KMS-11 (cell line): ENCODE measurements at regions not wholly inside any gene's neighbourhood (a gene's known extent, or its start where the extent isn't known, plus 50 kb on each side); places are given as distances from the start of the nearest gene placed in this dataset.

Source experiments
- H2AFZ ChIP-seq: fragments of 200-600 bp; sonication (generic); 2 replicates; pipeline ENCODE4 v1.6.1; 2016; ENCODE audit warnings: antibody characterized with exemption, mixed run types, low read depth
- H3K27ac ChIP-seq: fragments of 200-600 bp; sonication (generic); 2 replicates; pipeline ENCODE4 v1.6.1; 2016; ENCODE audit warnings: mild to moderate bottlenecking, mixed run types
- H3K27me3 ChIP-seq: fragments of 200-600 bp; sonication (generic); 2 replicates; pipeline ENCODE4 v1.6.1; 2017; ENCODE audit warnings: mild to moderate bottlenecking, low read depth, mixed run types, moderate library complexity; ENCODE audit not compliant: insufficient read depth
- H3K36me3 ChIP-seq: fragments of 200-600 bp; sonication (generic); 2 replicates; pipeline ENCODE4 v1.6.1; 2017; ENCODE audit warnings: mild to moderate bottlenecking, mixed run types; ENCODE audit not compliant: insufficient read depth
- H3K4me1 ChIP-seq: fragments of 200-600 bp; sonication (generic); 2 replicates; pipeline ENCODE4 v1.6.1; 2016; ENCODE audit warnings: mild to moderate bottlenecking, low read depth, mixed run types; ENCODE audit not compliant: poor library complexity, severe bottlenecking
- H3K4me2 ChIP-seq: fragments of 200-600 bp; sonication (generic); 2 replicates; pipeline ENCODE4 v1.7.0; 2016; ENCODE audit warnings: mild to moderate bottlenecking, mixed run types
- H3K4me3 ChIP-seq: fragments of 200-600 bp; sonication (generic); IDR thresholded peaks from 2 replicates; pipeline ENCODE4 v1.6.1; 2017; ENCODE audit warnings: low read depth, low read length, mixed read lengths; ENCODE audit not compliant: insufficient read depth
- H3K79me2 ChIP-seq: fragments of 200-600 bp; sonication (generic); 2 replicates; pipeline ENCODE4 v1.6.1; 2016; ENCODE audit warnings: low read depth, mixed run types; ENCODE audit not compliant: insufficient read depth
- H3K9ac ChIP-seq: fragments of 200-600 bp; sonication (generic); 2 replicates; pipeline ENCODE4 v1.6.1; 2016; ENCODE audit warnings: mild to moderate bottlenecking, mixed run types
- H4K20me1 ChIP-seq: fragments of 200-600 bp; sonication (generic); 2 replicates; pipeline ENCODE4 v1.6.1; 2016; ENCODE audit warnings: mild to moderate bottlenecking, mixed run types; ENCODE audit not compliant: insufficient read depth
- TF ChIP-seq, protein P1 (sequence below): fragments of 200-600 bp; sonication (generic); conservative IDR thresholded peaks from 2 replicates; pipeline ENCODE4 v1.6.1; 2017; ENCODE audit warnings: low read depth, mild to moderate bottlenecking, antibody characterized with exemption, low read length, moderate library complexity, mixed read lengths

DNA sequence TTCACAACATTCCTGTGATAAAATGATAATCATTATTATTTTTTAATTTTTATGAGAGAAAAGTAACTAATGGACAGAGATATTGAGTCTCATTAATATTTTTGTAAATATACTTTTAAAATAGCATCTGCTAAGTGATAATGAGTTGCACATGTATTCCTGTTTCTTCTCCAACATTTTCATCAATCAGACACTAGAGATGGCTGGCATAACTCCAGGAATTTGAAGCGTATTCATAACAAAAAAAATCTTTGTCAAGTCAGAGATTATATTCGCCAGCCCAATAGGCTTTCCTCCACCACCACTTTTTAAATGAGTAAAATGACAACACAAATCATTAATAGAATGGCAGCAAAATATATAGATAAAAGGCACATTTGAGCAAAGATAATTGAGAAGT, 524.0 kb upstream of the KCND2 start:
- no peak overlapping the region for H3K4me3 ChIP-seq
- H3K4me2 ChIP-seq, result no peak overlapping the region
- no peaks in the 10 kb centered on the region for H3K79me2 ChIP-seq
- TF ChIP-seq, protein P1, sequence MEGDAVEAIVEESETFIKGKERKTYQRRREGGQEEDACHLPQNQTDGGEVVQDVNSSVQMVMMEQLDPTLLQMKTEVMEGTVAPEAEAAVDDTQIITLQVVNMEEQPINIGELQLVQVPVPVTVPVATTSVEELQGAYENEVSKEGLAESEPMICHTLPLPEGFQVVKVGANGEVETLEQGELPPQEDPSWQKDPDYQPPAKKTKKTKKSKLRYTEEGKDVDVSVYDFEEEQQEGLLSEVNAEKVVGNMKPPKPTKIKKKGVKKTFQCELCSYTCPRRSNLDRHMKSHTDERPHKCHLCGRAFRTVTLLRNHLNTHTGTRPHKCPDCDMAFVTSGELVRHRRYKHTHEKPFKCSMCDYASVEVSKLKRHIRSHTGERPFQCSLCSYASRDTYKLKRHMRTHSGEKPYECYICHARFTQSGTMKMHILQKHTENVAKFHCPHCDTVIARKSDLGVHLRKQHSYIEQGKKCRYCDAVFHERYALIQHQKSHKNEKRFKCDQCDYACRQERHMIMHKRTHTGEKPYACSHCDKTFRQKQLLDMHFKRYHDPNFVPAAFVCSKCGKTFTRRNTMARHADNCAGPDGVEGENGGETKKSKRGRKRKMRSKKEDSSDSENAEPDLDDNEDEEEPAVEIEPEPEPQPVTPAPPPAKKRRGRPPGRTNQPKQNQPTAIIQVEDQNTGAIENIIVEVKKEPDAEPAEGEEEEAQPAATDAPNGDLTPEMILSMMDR, result no peak
- H3K27me3 ChIP-seq, result no peaks in the 10 kb centered on the region
- H2AFZ ChIP-seq, result no peak overlapping the region
- no peaks in the 10 kb centered on the region for H4K20me1 ChIP-seq
- H3K4me1 ChIP-seq, result no peaks in the 10 kb centered on the region
- no peak overlapping the region for H3K9ac ChIP-seq
- no peaks in the 10 kb centered on the region for H3K36me3 ChIP-seq
- H3K27ac ChIP-seq, result no peak overlapping the region

DNA sequence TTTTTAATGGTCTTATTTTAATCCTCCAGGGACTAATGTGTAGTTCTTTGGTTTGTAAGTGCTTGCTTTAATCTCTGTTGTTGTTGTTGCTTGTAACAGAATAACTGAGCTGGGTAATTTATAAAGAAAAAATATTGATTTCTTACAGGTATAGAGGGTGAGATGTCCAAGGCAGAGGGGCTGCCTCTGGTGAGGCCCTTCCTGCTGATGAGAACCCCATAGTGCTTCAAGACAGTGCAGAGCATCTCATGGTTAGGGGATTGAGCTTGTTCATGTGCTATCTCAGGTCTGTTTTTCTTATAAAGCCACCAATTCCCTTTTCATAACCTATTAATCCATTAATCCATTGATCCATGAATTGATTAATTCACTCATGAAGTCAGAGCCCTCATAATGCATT, 516.3 kb upstream of the KCND2 start:
- H3K9ac ChIP-seq, result no peak overlapping the region
- no peaks in the 10 kb centered on the region for H3K4me1 ChIP-seq
- no peak overlapping the region for H2AFZ ChIP-seq
- no peaks in the 10 kb centered on the region for H3K79me2 ChIP-seq
- no peak overlapping the region for H3K27ac ChIP-seq
- H4K20me1 ChIP-seq, result no peaks in the 10 kb centered on the region
- TF ChIP-seq, protein P1, result no peak
- H3K4me2 ChIP-seq, result no peak overlapping the region
- no peak overlapping the region for H3K4me3 ChIP-seq
- H3K27me3 ChIP-seq, result no peaks in the 10 kb centered on the region
- no peaks in the 10 kb centered on the region for H3K36me3 ChIP-seq

DNA sequence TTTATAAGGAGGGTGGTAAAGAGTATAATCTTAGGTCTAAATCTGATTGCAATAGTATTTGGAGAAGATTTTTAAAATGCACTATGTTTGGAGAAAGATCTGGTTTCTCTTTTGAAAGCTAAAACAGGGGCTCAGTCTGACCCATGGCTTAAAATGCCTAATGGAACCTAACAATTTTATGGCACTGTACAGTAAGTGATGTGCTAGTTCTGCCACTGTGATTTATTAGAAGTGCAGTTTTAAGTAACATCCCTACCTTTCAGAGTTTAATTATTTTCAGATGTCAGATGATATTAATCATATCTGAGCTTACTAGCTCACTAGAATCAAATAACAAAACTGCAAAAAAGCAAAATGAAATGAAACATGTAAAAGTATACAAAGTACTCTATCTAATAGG, 514.7 kb upstream of the KCND2 start:
- Histone ChIP-seq H3K27me3 (no peaks in the 10 kb centered on the region), H3K36me3 (no peaks in the 10 kb centered on the region), H3K79me2 (no peaks in the 10 kb centered on the region), H3K4me2 (no peak overlapping the region), H3K9ac (no peak overlapping the region), H3K4me1 (no peaks in the 10 kb centered on the region), H4K20me1 (no peaks in the 10 kb centered on the region), H3K27ac (no peak overlapping the region), H3K4me3 (no peak overlapping the region), H2AFZ (no peak overlapping the region)
- TF ChIP-seq, protein P1, result no peak

DNA sequence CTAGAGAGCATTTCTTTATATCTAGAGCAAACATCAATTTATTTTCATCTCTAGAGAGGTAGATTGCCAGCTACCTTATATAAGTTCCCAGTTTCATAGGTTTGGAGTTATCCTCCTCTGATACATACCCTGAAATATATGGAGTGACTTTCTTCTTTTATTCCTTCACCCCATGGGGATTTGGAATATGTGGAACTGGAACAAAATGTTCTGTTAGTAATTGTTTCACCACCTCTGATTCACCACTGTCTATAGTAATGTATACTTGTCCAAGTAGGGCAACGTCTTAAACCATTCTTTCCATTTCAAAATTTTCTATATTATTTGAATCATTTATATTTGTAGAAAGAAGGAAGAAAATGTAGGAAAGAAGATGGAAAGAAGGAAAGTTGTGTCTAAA, 511.2 kb upstream of the KCND2 start:
- no peak overlapping the region for H3K9ac ChIP-seq
- H3K27me3 ChIP-seq, result no peaks in the 10 kb centered on the region
- no peak overlapping the region for H3K4me3 ChIP-seq
- H3K4me2 ChIP-seq, result no peak overlapping the region
- H3K36me3 ChIP-seq, result no peaks in the 10 kb centered on the region
- H4K20me1 ChIP-seq, result no peaks in the 10 kb centered on the region
- H3K27ac ChIP-seq, result no peak overlapping the region
- H3K4me1 ChIP-seq, result no peaks in the 10 kb centered on the region
- TF ChIP-seq, protein P1, result no peak
- H3K79me2 ChIP-seq, result no peaks in the 10 kb centered on the region
- H2AFZ ChIP-seq, result no peak overlapping the region

DNA sequence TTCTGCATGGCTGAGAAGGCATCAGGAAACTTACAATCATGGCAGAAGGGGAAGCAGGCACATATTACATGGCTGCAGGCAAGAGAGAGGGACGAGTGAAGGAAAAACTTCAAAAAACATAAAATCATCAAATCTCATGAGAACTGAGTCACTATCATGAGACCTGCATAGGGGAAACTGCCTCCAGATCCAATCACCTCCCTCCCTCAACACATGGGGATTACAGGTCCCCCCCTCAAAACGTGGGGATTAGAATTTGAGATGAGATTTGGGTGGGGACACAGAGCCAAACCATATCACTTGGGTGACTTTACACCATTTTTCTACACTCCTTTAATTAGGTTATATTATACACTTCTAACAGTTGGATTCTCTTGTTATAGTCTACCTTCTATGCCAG, 490.7 kb upstream of the KCND2 start:
- H4K20me1 ChIP-seq, result no peaks in the 10 kb centered on the region
- no peak overlapping the region for H3K27ac ChIP-seq
- no peak overlapping the region for H3K4me3 ChIP-seq
- H3K4me2 ChIP-seq, result no peak overlapping the region
- TF ChIP-seq, protein P1, result no peak
- H3K4me1 ChIP-seq, result no peaks in the 10 kb centered on the region
- H2AFZ ChIP-seq, result no peak overlapping the region
- no peaks in the 10 kb centered on the region for H3K36me3 ChIP-seq
- H3K79me2 ChIP-seq, result no peaks in the 10 kb centered on the region
- no peak overlapping the region for H3K9ac ChIP-seq
- no peaks in the 10 kb centered on the region for H3K27me3 ChIP-seq
